SK-MEL-5 (cell line): ENCODE measurements at regions not wholly inside any gene's neighbourhood (a gene's known extent, or its start where the extent isn't known, plus 50 kb on each side); places are given as distances from the start of the nearest gene placed in this dataset.

Experiments used
- DNase-seq: peaks from one replicate; pipeline ENCODE4 v3.0.0-alpha.2; 2016; ENCODE audit warnings: low read depth, low spot score
- in situ Hi-C: cut with HindIII; loops from 2 replicates; pipeline ENCODE4 v1.10.0; 2016; ENCODE audit warnings: low sequenced_read_pairs, high pct_unique_total_duplicates, low pct_unique_long_range_greater_than_20kb

- in situ Hi-C loops = no loop called here
- DNase-seq = peak; percentile 11
These were observed 93.0 kb downstream of the SLC41A2 start for GRCh38 chr12:104865080-104865479.

- DNase-seq = no peak
- in situ Hi-C loops = no loop called here
These were observed 93.4 kb downstream of the SLC41A2 start for GRCh38 chr12:104864668-104865067.

- in situ Hi-C loops = no loop called here
- no peak for DNase-seq
These were observed 94.7 kb downstream of the SLC41A2 start for GRCh38 chr12:104863296-104863948.

- no peak for DNase-seq
- in situ Hi-C loops = no loop called here
These were observed 99.2 kb downstream of the SLC41A2 start for GRCh38 chr12:104858611-104859543.

- in situ Hi-C loops = no loop called here
- no peak for DNase-seq
These were observed 101.6 kb downstream of the SLC41A2 start for GRCh38 chr12:104856531-104856930.

GRCh38 chr12:104855599-104855998 lies 102.5 kb downstream of the SLC41A2 start:
- no peak for DNase-seq
- in situ Hi-C loops = no loop called here

GRCh38 chr12:104852896-104853295 lies 105.2 kb downstream of the SLC41A2 start:
- no peak for DNase-seq
- in situ Hi-C loops = no loop called here

- DNase-seq = no peak
- in situ Hi-C loops = no loop called here
These were observed 106.0 kb downstream of the SLC41A2 start for GRCh38 chr12:104852102-104852501.

- in situ Hi-C loops = no loop called here
- no peak for DNase-seq
These were observed 107.3 kb downstream of the SLC41A2 start for GRCh38 chr12:104850781-104851180.

GRCh38 chr12:104846056-104846767 lies 111.9 kb downstream of the SLC41A2 start:
- in situ Hi-C loops = no loop called here
- DNase-seq = no peak

GRCh38 chr12:104844123-104844522 lies 114.0 kb downstream of the SLC41A2 start:
- no peak for DNase-seq
- in situ Hi-C loops = no loop called here

GRCh38 chr12:104840262-104840661 lies 117.8 kb downstream of the SLC41A2 start:
- DNase-seq = no peak
- in situ Hi-C loops = no loop called here

GRCh38 chr12:104835317-104835716 lies 122.8 kb downstream of the SLC41A2 start:
- DNase-seq = no peak
- in situ Hi-C loops = no loop called here

GRCh38 chr12:104834607-104835006 lies 123.5 kb downstream of the SLC41A2 start:
- in situ Hi-C loops = no loop called here
- DNase-seq = no peak

- DNase-seq = no peak
- in situ Hi-C loops = no loop called here
These were observed 124.3 kb downstream of the SLC41A2 start for GRCh38 chr12:104833756-104834155.

- no peak for DNase-seq
- in situ Hi-C loops = no loop called here
These were observed 130.1 kb downstream of the SLC41A2 start for GRCh38 chr12:104828015-104828414.

GRCh38 chr12:104827587-104827986 lies 130.5 kb downstream of the SLC41A2 start:
- in situ Hi-C loops = no loop called here
- DNase-seq = peak; percentile 60

- in situ Hi-C loops = no loop called here
- peak; percentile 64 for DNase-seq
These were observed 132.7 kb downstream of the SLC41A2 start for GRCh38 chr12:104825408-104825807.
